Coronary artery (tissue), 2 donors: ENCODE measurements at regions not wholly inside any gene's neighbourhood (a gene's known extent, or its start where the extent isn't known, plus 50 kb on each side); places are given as distances from the start of the nearest gene placed in this dataset.

Experiments
- DNase-seq: peaks from one replicate; pipeline ENCODE4 v3.0.0-alpha.2; 2017; ENCODE audit warnings: low spot score
- H3K27ac ChIP-seq, 2 donors: fragments of 200-600 bp; sonication (generic); one replicate each; pipeline ENCODE4 v1.5.1; 2016 to 2019
- H3K4me3 ChIP-seq: fragments of 200-600 bp; sonication (generic); 2 replicates; pipeline ENCODE4 v1.5.1; 2016; ENCODE audit warnings: mild to moderate bottlenecking, moderate library complexity
- CTCF ChIP-seq: fragments of 200-600 bp; sonication (generic); IDR thresholded peaks from one replicate; pipeline ENCODE4 v1.5.1; 2019; ENCODE audit warnings: antibody characterized with exemption

GRCh38 chr6:98117068-98117467 lies 717.3 kb upstream of the POU3F2 start:
- Histone ChIP-seq H3K4me3 (no peak overlapping the region), H3K27ac (no peak overlapping the region)
- TF ChIP-seq CTCF: no peak
- DNase-seq: no peak

DNA sequence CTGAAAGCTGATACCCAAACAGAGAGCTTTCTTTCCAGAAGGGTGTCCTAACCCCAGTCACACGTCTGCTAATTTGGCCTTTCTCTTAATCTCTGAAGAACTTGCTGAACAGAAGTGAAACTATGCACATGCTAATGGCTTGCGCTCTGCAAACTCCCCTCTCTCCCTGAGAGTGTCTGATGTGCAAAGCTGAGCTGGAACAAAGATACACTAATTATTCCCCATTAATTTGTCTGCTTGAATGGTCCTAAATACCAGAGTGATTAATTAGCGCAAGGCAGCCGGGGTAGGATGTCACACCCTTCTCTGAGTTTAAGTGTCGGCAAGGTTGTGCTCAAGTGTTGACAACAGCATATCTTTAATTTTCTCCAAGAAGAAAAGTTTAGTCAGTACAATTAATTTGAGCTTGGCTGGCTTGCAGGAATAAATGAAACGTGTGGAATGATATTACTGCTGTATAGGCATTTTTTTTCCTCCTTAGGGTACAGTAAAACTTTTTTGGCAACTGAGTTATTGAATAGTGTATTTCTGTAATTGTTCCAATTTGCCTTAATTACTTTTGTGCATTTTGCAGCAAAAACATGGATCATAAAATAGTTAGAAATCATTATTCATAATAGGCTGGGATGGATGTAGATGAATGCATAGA lies 715.9 kb upstream of the POU3F2 start:
- Histone ChIP-seq H3K27ac (no peak overlapping the region), H3K4me3 (no peak overlapping the region)
- DNase-seq: no peak
- no peak for TF ChIP-seq CTCF

- H3K27ac ChIP-seq: no peak overlapping the region
- no peak for TF ChIP-seq CTCF
- no peak overlapping the region for H3K4me3 ChIP-seq
- DNase-seq: no peak
Observed at GRCh38 chr6:98124171-98124570, 710.2 kb upstream of the POU3F2 start.

DNA sequence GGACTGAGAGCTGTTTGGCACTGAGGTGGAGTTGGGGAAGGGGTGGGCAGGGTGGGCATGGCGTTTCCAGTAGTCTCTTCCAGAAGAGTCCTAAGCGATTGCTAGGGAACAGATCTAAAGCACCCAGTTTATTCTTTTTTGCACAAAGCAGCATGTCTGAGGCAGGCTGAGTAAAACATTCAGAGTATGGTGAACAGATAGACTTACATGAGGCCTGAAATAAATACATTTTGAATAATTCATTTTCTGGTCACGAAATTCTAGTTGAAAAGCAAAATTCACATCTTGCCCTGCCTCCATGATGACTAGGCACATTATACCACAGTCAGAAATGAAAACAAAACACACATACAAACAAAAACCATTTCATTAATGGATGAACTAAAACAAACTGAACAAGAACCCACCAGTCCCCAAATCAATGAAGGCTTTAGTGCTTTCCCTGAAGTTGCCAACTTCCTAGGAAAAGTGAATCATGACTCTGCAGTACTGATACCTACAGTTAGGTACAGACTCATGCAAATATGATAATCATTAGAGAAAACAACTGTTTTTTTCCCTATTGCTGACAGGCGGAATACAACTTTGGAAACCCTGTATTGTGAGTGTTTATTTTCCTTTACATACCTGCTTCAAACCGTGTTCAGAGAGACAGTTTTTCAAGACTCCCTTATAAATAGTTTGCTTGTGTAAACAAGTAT lies 702.9 kb upstream of the POU3F2 start:
- no peak for TF ChIP-seq CTCF
- DNase-seq: no peak
- Histone ChIP-seq H3K4me3 (no peak overlapping the region), H3K27ac (no peak overlapping the region)

DNA sequence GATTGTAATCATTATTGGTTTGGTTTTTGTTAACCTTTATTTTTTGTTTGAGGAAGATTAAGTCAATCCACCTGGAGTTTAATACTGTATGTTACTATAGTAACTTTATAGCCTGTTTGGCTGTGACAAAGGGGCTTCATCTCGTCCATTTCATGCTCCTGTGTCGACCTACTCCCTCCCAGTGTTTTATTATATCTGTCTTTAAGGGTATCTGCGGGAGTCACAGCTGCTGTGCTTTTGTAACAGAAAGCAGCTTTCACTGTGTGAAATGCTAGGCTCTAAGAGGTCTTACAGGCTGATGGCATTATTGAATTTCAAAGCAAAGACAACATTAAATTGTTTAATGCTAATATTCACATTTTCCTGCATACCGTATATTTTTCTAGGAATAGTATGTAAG lies 698.0 kb upstream of the POU3F2 start:
- no peak for TF ChIP-seq CTCF
- no peak for DNase-seq
- no peak overlapping the region for H3K4me3 ChIP-seq
- H3K27ac ChIP-seq: no peak overlapping the region

GRCh38 chr6:98137391-98137790 lies 697.0 kb upstream of the POU3F2 start:
- Histone ChIP-seq H3K4me3 (no peak overlapping the region), H3K27ac (no peak overlapping the region)
- no peak for TF ChIP-seq CTCF
- DNase-seq: no peak

DNA sequence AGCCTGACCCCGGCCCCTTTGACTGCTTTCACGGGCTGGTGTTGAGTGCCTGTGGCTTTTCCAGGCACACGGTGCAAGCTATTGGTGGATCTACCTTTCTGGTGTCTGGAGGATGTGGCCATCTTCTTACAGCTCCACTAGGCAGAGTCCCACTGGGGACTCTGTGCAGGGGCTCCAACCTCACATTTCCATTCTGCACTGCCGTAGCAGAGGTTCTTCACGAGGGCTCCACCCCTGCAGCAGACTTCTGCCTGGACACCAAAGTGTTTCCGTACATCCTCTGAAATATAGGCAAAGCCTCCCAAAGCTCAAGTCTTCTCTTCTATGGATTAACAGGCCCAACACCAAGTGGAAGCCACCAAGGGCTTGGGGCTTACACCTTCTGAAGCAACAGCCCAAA lies 691.5 kb upstream of the POU3F2 start:
- no peak for TF ChIP-seq CTCF
- no peak for DNase-seq

More for the DNA sequence above, 691.5 kb upstream of the POU3F2 start:
- Histone ChIP-seq H3K4me3 (no peak overlapping the region), H3K27ac (no peak overlapping the region)
